Parathyroid adenoma (tissue), 2 donors: ENCODE measurements at regions not wholly inside any gene's neighbourhood (a gene's known extent, or its start where the extent isn't known, plus 50 kb on each side); places are given as distances from the start of the nearest gene placed in this dataset.
"Not testable (repeated sequence)": the region's sequence is repeated elsewhere in the genome, so short reads cannot be mapped to it uniquely, and the experiment has no call there.

ENCODE experiments used
- H2AFZ ChIP-seq: fragments of 300-600 bp; sonication (generic); one replicate; pipeline ENCODE4 v1.7.0; 2017; ENCODE audit warnings: antibody characterized with exemption, mild to moderate bottlenecking
- H3K27ac ChIP-seq: fragments of 300-600 bp; sonication (generic); one replicate; pipeline ENCODE4 v1.7.0; 2017
- H3K27me3 ChIP-seq: fragments of 300-600 bp; sonication (generic); one replicate; pipeline ENCODE4 v1.7.0; 2017; ENCODE audit warnings: low read length; ENCODE audit not compliant: control insufficient read depth, insufficient read depth
- H3K36me3 ChIP-seq: fragments of 300-600 bp; sonication (generic); one replicate; pipeline ENCODE4 v1.7.0; 2017; ENCODE audit warnings: low read length; ENCODE audit not compliant: control insufficient read depth, insufficient read depth
- H3K4me1 ChIP-seq: fragments of 300-600 bp; sonication (generic); one replicate; pipeline ENCODE4 v1.7.0; 2017; ENCODE audit warnings: control low read depth
- H3K4me2 ChIP-seq: fragments of 300-600 bp; sonication (generic); one replicate; pipeline ENCODE4 v1.7.0; 2017; ENCODE audit warnings: low read length
- H3K4me3 ChIP-seq: fragments of 300-600 bp; sonication (generic); one replicate; pipeline ENCODE4 v1.7.0; 2017; ENCODE audit warnings: low read depth, low read length
- H3K79me2 ChIP-seq: fragments of 300-600 bp; sonication (generic); one replicate; pipeline ENCODE4 v1.7.0; 2017; ENCODE audit warnings: control low read depth
- H3K9ac ChIP-seq: fragments of 300-600 bp; sonication (generic); one replicate; pipeline ENCODE4 v1.7.0; 2017; ENCODE audit warnings: mild to moderate bottlenecking
- H3K9me3 ChIP-seq: fragments of 300-600 bp; sonication (generic); one replicate; pipeline ENCODE4 v1.7.0; 2017; ENCODE audit warnings: low read length; ENCODE audit not compliant: control insufficient read depth
- TF ChIP-seq, protein P1 (sequence below): fragments of 300-600 bp; sonication (generic); IDR thresholded peaks from one replicate; pipeline ENCODE4 v1.7.0; 2017; ENCODE audit warnings: antibody characterized with exemption, mild to moderate bottlenecking
- donor health status: primary hyperparathyroidism.

DNA sequence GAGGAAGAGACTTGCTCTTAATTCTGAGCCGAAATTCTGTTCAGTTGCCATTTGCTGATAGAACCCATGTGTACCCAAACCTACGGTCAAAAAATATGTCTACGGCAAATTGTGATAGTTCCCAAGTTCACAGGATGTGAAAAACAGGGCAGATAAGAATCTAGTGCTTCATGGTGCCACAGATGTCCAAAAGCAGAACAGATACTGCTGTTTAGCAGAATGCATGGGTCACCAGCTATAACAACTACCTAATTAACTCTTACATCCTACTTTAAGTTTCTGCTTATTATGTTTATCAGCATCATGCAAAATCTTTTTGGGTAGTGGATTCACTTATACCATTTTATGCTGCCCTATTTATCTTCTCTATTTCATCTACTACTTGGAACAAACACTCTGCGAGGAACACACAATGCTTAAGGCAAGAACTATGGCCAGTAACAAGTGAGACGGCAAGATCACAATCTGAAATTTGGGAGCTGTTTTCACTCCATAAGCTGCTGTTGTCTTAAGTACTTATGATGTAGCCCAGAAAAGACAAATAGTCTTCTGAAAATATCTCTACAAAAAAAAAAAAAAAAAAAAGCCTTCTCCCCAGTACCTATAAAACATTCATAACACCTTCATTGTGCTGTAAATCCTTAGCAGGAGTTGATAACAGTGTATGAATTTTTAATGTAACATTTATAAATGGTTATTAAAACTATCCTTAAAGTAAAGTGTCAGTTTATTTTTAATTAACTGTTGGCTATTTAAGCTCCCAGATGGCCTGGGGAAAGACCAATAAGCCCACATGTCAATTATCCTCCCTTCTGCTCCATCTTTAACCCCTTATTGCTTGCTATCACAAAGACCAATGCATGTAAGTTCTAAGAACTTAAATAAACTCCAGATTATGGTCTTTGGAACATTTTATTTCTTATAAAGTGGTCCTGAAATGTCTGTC lies 232.3 kb downstream of the TLR4 start:
- TF ChIP-seq, protein P1, sequence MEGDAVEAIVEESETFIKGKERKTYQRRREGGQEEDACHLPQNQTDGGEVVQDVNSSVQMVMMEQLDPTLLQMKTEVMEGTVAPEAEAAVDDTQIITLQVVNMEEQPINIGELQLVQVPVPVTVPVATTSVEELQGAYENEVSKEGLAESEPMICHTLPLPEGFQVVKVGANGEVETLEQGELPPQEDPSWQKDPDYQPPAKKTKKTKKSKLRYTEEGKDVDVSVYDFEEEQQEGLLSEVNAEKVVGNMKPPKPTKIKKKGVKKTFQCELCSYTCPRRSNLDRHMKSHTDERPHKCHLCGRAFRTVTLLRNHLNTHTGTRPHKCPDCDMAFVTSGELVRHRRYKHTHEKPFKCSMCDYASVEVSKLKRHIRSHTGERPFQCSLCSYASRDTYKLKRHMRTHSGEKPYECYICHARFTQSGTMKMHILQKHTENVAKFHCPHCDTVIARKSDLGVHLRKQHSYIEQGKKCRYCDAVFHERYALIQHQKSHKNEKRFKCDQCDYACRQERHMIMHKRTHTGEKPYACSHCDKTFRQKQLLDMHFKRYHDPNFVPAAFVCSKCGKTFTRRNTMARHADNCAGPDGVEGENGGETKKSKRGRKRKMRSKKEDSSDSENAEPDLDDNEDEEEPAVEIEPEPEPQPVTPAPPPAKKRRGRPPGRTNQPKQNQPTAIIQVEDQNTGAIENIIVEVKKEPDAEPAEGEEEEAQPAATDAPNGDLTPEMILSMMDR, result no peak
- no peaks in the 10 kb centered on the region for H3K79me2 ChIP-seq
- no peaks in the 10 kb centered on the region for H3K9me3 ChIP-seq
- H3K9ac ChIP-seq, result no peak overlapping the region
- no peak overlapping the region for H3K27ac ChIP-seq
- no peaks in the 10 kb centered on the region for H3K36me3 ChIP-seq
- no peak overlapping the region for H3K4me3 ChIP-seq
- no peak overlapping the region for H2AFZ ChIP-seq
- no peak overlapping the region for H3K4me2 ChIP-seq
- H3K4me1 ChIP-seq, result no peaks in the 10 kb centered on the region
- no peaks in the 10 kb centered on the region for H3K27me3 ChIP-seq

- no peaks in the 10 kb centered on the region for H3K4me1 ChIP-seq
- no peaks in the 10 kb centered on the region for H3K79me2 ChIP-seq
- no peak overlapping the region for H2AFZ ChIP-seq
Observed at GRCh38 chr9:117938086-117938485, 233.9 kb downstream of the TLR4 start.

DNA sequence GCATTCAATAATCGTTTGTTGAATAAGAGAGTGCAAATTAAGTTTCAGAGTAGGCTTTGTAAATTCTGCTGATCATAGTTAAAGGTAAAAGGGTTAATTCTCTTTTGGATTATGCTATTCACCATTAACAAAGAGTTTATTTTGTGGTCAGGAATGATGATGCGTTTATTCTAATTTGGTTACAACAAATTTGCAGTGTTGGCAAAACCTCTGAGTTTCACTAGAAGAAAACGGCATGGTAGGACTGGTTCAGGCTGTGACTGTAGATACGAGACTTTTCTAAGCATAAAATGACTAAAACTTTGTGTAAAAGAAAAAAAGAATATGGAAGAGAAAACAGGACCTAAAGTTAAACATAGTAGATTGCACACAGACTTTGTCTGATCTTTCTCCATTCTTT lies 234.7 kb downstream of the TLR4 start:
- Histone ChIP-seq H2AFZ (no peak overlapping the region), H3K9me3 (no peaks in the 10 kb centered on the region), H3K36me3 (no peaks in the 10 kb centered on the region), H3K9ac (no peak overlapping the region), H3K27ac (no peak overlapping the region), H3K4me3 (no peak overlapping the region), H3K79me2 (no peaks in the 10 kb centered on the region), H3K4me2 (no peak overlapping the region), H3K27me3 (no peaks in the 10 kb centered on the region), H3K4me1 (no peaks in the 10 kb centered on the region)
- TF ChIP-seq, protein P1, result no peak

More at GRCh38 chr9:117938086-117938485, 233.9 kb downstream of the TLR4 start:
- Histone ChIP-seq H3K4me2 (no peak overlapping the region), H3K36me3 (no peaks in the 10 kb centered on the region), H3K27ac (no peak overlapping the region), H3K27me3 (no peaks in the 10 kb centered on the region), H3K9me3 (no peaks in the 10 kb centered on the region), H3K9ac (no peak overlapping the region), H3K4me3 (no peak overlapping the region)
- TF ChIP-seq, protein P1, result no peak

- H3K79me2 ChIP-seq, H2AFZ ChIP-seq, H3K4me2 ChIP-seq, H3K9ac ChIP-seq, H3K4me1 ChIP-seq, H3K4me3 ChIP-seq, H3K36me3 ChIP-seq, H3K27ac ChIP-seq, H3K9me3 ChIP-seq, H3K27me3 ChIP-seq: not testable (repeated sequence)
Observed at GRCh38 chr9:117944750-117945149, 240.5 kb downstream of the TLR4 start.

- Histone ChIP-seq H3K36me3 (no peaks in the 10 kb centered on the region), H3K27ac (no peak overlapping the region), H3K4me2 (no peak overlapping the region), H3K9ac (no peak overlapping the region), H2AFZ (no peak overlapping the region), H3K27me3 (no peaks in the 10 kb centered on the region), H3K9me3 (no peaks in the 10 kb centered on the region), H3K79me2 (no peaks in the 10 kb centered on the region), H3K4me1 (no peaks in the 10 kb centered on the region), H3K4me3 (no peak overlapping the region)
- TF ChIP-seq, protein P1, result no peak
Observed at GRCh38 chr9:117945286-117945685, 241.1 kb downstream of the TLR4 start.
